T-cell (primary cell): ENCODE measurements at regions not wholly inside any gene's neighbourhood (a gene's known extent, or its start where the extent isn't known, plus 50 kb on each side); places are given as distances from the start of the nearest gene placed in this dataset.

ENCODE experiments used
- ATAC-seq, 4 experiments: fragments of 200-7000 bp in 3 of 4; fragments of 150-1000 bp in 1 of 4; cut with Tn5 transposase; replicated peaks in 1 of 4; 1 replicate in 3 of 4; 2 replicates in 1 of 4; pipeline ENCODE4 v1.10.0; 2021; ENCODE audit warnings: moderate library complexity in 3 of 4, mild to moderate bottlenecking in 2 of 4, moderate number of reproducible peaks in 1 of 4
- CTCF ChIA-PET, 2 donors: fragments of 300-600 bp; sonication (Branson Sonifier 250); formaldehyde crosslinking; loops; one replicate each; lab custom pipeline; 2022; ENCODE audit warnings: antibody characterized with exemption in 2 of 2; lab: Charles Lee
- POLR2A ChIA-PET, 2 donors: fragments of 300-600 bp; sonication (Branson Sonifier 250); formaldehyde crosslinking; loops; one replicate each; lab custom pipeline; 2022; ENCODE audit warnings: antibody characterized with exemption in 2 of 2; lab: Charles Lee
- DNase-seq, 35 experiments: peaks; one replicate each; pipeline versions ENCODE4 v3.0.0 to v3.0.0-alpha.2; 2013 to 2023
- H3K27ac ChIP-seq: one replicate; pipeline ENCODE4 v1.5.1; 2013; ENCODE audit warnings: low read length
- H3K27me3 ChIP-seq, 2 experiments: replicated peaks in 1 of 2; 1 replicate in 1 of 2; 2 replicates in 1 of 2; pipeline versions ENCODE4 v1.6.1 to v1.7.0; 2013; ENCODE audit warnings: low read length in 1 of 2, mixed read lengths in 1 of 2; ENCODE audit not compliant: control insufficient read depth in 2 of 2, insufficient read depth in 2 of 2; ENCODE audit errors: extremely low read depth in 1 of 2
- H3K36me3 ChIP-seq, 2 donors: 1 replicate in 1 of 2; 2 replicates in 1 of 2; pipeline versions ENCODE4 v1.6.1 to v1.7.0; 2013; ENCODE audit warnings: low read length in 1 of 2; ENCODE audit not compliant: control insufficient read depth in 2 of 2, insufficient read depth in 1 of 2; ENCODE audit errors: extremely low read depth in 1 of 2
- H3K4me1 ChIP-seq, 2 experiments: 1 replicate in 1 of 2; 2 replicates in 1 of 2; pipeline versions ENCODE4 v1.6.1 to v1.7.0; 2013; ENCODE audit warnings: low read length in 2 of 2, mixed read lengths in 1 of 2; ENCODE audit not compliant: insufficient read depth in 2 of 2, control insufficient read depth in 1 of 2; ENCODE audit errors: extremely low read depth in 1 of 2
- H3K4me3 ChIP-seq, 2 donors: 1 replicate in 1 of 2; 2 replicates in 1 of 2; pipeline versions ENCODE4 v1.5.1 to v1.7.0; 2013; ENCODE audit warnings: mild to moderate bottlenecking in 2 of 2, low read length in 1 of 2, moderate library complexity in 1 of 2; ENCODE audit not compliant: control insufficient read depth in 1 of 2; ENCODE audit errors: extremely low read depth in 1 of 2
- H3K9me3 ChIP-seq: 2 replicates; pipeline ENCODE4 v1.7.0; 2013
- H3K27ac Mint-ChIP-seq, 2 donors: one replicate each; pipeline ENCODE4 v1.8.0; 2020 to 2021; ENCODE audit warnings: mild to moderate bottlenecking in 2 of 2, mixed read lengths in 2 of 2
- H3K27me3 Mint-ChIP-seq, 2 donors: one replicate each; pipeline ENCODE4 v1.8.0; 2021 to 2022; ENCODE audit warnings: mixed read lengths in 2 of 2
- H3K36me3 Mint-ChIP-seq: one replicate; pipeline ENCODE4 v1.8.0; 2021; ENCODE audit warnings: mixed read lengths
- H3K4me1 Mint-ChIP-seq, 3 donors: one replicate each; pipeline ENCODE4 v1.8.0; 2020 to 2022; ENCODE audit warnings: mixed read lengths in 3 of 3, mild to moderate bottlenecking in 1 of 3
- H3K4me3 Mint-ChIP-seq, 3 donors: one replicate each; pipeline ENCODE4 v1.8.0; 2020 to 2022; ENCODE audit warnings: mild to moderate bottlenecking in 3 of 3, mixed read lengths in 3 of 3, moderate library complexity in 3 of 3
- H3K9me3 Mint-ChIP-seq, 3 donors: one replicate each; pipeline ENCODE4 v1.8.0; 2020 to 2022; ENCODE audit warnings: mixed read lengths in 3 of 3
- WGBS: methylation state at CpG from one replicate; pipeline ENCODE4 v1.1.5; 2013; ENCODE audit warnings: missing lambda C conversion rate; ENCODE audit not compliant: insufficient coverage; 5-methylcytosine and 5-hydroxymethylcytosine counted together

DNA sequence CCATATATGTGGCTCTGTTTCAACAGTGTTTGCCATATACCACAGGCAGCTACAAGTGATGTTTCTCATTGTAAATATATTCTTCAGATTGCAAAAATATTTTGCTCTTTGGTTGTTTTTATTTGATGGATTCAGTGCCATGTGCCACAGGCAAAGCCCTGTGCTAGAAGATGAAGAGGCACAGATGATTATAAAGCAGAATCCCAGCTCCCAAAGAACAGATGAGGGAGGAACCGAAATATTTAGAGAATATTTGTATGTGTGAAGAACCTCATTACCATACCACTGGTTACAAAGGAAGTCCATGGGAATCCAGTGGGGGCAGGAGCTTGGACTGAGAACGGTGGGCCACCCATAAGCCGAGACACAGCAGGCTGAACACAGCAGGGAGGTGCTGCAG, 143.8 kb upstream of the NDUFV2 start:
- Histone ChIP-seq H3K27me3 (peaks cover 0 to 4% of the 10 kb centered on the region in 2 experiments), H3K4me3 (no peak overlapping the region), H3K9me3 (no peaks in the 10 kb centered on the region), H3K27ac (no peak overlapping the region), H3K4me1 (no peaks in the 10 kb centered on the region), H3K36me3 (no peaks in the 10 kb centered on the region)
- Mint-ChIP-seq H3K27ac (no peak overlapping the region), H3K4me1 (no peaks in the 10 kb centered on the region), H3K27me3 (peaks cover 7 to 8% of the 10 kb centered on the region in 2 donors), H3K4me3 (no peak overlapping the region), H3K9me3 (no peaks in the 10 kb centered on the region), H3K36me3 (no peaks in the 10 kb centered on the region)
- ChIA-PET CTCF (no interaction called here), POLR2A (no interaction called here)
- DNase-seq, result no peak
- no CpG with 5 or more reads among the region's 3 CpGs for WGBS
- ATAC-seq, result no peak

DNA sequence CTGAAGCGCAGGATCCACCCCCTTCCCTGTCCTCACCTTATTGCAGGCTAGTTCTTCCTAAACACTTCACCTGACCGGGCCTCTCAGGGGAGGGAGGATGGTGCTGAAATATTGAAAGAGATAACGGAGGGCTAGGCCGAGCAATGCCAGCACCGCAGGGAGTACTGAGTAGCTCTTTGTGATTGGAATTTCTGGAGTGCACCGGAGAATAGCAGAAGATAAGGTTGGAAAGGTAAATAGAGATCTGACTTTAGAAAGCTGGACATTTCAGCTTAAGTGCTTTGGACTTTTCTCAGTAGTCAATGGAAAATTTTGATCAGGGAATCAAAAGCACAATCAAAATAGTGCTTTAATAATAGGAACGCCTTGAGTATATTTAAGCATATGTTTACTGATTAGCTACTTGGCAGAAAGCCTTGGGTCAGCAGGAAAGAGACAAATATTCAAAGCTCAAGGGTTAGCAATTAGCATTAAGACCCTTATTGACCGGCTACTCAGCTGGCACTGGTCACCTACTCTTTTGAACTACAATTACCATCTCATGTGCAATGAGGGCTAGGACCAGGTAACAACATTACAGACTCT, 142.9 kb upstream of the NDUFV2 start:
- DNase-seq (no peak), ATAC-seq (no peak)
- Mint-ChIP-seq H3K4me1 (no peaks in the 10 kb centered on the region), H3K9me3 (no peaks in the 10 kb centered on the region), H3K27me3 (peaks cover 7 to 10% of the 10 kb centered on the region in 2 donors), H3K4me3 (no peak overlapping the region), H3K36me3 (no peaks in the 10 kb centered on the region), H3K27ac (no peak overlapping the region)
- H3K27ac ChIP-seq, result no peak overlapping the region
- POLR2A ChIA-PET, result no interaction called here
- no peaks in the 10 kb centered on the region for H3K36me3 ChIP-seq
- H3K4me1 ChIP-seq, result no peaks in the 10 kb centered on the region
- peaks cover 0 to 4% of the 10 kb centered on the region in 2 experiments for H3K27me3 ChIP-seq
- H3K9me3 ChIP-seq, result no peaks in the 10 kb centered on the region
- CTCF ChIA-PET, result no interaction called here
- no peak overlapping the region for H3K4me3 ChIP-seq
- WGBS, result 93% methylated on average over 2 of the region's 8 CpGs

DNA sequence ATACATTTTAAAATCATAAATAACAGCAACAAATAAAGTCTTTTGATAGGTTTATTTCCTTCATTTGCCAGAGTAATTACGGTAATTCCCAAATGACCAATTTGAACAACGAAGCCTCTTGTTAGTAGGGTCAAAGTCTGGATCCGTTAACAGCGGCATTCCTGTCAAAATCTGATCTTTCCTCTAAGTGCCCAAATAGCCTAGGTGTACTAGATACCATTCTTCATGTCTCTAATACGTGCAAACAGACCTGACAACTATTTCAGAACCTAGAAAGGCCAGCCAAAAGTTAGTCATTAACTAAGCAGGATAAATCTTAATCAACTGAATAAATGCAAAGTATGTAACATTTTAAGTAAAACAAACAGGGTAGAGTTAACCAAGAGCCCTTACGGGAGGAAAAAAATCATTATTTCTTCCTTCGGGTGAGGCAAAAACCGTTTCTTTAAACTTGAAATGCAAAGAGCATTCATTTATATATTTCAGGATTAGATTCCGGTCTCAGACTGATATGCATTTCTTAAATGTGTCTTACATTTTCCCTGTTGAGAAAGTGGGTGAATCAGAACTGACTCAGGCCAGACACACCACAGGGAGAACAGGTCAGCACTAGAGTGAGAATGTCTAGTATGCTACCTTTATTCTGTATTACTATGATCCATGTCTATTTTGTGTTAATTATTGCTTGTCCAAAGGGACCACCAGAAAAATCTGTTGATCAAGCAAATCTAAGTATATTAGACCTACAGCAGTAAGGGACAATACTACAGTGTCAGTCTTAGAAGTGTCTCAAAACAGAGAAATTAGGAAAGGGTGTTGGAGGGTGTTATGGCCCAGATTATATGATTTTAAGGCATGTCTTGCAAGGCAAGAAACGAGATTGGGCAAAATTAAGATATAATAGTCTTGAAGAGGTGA, 141.5 kb upstream of the NDUFV2 start:
- H3K9me3 Mint-ChIP-seq, result no peaks in the 10 kb centered on the region
- POLR2A ChIA-PET, result no interaction called here
- Histone ChIP-seq H3K9me3 (no peaks in the 10 kb centered on the region), H3K4me1 (no peaks in the 10 kb centered on the region), H3K27ac (no peak overlapping the region), H3K4me3 (no peak overlapping the region), H3K36me3 (no peaks in the 10 kb centered on the region), H3K27me3 (peaks cover 0 to 9% of the 10 kb centered on the region in 2 experiments)
- no peaks in the 10 kb centered on the region for H3K4me1 Mint-ChIP-seq
- DNase-seq, result no peak
- peaks cover 7 to 10% of the 10 kb centered on the region in 2 donors for H3K27me3 Mint-ChIP-seq
- WGBS, result 82% methylated on average over 5 of the region's 10 CpGs
- no peaks in the 10 kb centered on the region for H3K36me3 Mint-ChIP-seq
- no peak overlapping the region for H3K27ac Mint-ChIP-seq
- ATAC-seq, result no peak
- H3K4me3 Mint-ChIP-seq, result no peak overlapping the region
- CTCF ChIA-PET, result no interaction called here

DNA sequence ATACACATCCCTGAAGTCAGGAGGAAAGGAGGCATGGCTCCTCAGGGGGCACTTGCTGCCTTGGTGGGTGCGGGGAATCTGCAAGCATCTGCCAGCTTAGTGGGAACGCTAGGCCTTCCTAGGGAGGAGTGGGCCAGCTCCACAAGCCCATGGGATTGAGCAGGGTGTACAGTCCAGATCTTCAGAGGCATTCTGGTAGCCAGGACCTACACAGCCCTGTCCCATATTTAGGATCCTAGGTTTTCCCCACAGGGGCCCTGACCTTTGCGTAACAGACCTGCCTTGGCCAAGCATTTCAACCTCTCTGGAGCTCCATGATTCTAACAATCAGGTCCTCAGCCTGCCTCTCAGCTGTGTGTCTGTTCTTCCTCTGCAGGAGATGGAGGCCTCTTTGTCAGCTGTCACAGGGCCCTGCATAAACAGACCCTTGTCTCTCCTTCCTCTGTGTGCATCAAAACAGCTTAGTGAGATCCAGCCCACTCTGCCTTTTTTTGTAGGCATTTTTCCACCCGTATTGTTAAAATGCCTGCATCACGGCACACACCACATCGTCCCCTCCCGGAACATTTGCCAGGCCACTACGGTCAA, 140.2 kb upstream of the NDUFV2 start:
- DNase-seq, result no peak
- POLR2A ChIA-PET, result no interaction called here

DNA sequence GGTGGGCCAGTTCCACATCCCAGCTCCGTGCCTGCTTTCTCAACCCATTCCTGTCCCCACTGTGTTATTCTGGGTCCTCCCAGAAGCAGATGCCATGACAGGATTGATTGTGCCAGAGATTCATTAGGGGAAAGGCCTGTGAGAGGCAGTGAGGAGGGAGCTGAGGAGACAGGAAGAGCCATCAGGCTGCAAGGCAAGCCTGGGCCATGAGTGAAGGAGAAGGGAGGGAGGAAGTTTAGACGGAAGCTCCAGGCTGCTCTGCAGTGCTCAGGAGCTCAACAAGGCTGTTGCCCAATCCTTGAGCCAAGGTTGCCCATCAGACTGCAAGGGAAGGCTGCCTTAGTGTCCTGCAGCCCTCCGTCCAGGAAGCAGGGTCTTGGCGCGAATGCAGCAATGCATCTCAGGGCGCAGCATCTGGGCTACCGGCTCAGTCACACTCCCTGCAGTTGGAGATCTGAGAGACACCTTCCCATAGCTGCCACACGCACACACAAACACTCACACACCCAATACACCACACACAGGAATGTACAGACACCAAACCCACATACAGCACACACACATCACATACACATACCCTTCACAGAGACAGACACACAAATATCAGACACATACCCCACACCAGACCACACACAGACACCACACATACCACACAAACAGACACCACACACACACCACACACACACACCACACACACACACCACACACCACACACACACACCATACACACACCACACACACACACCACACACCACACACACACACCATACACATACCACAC, 139.5 kb upstream of the NDUFV2 start:
- H3K9me3 ChIP-seq, result no peaks in the 10 kb centered on the region
- no peaks in the 10 kb centered on the region for H3K4me1 ChIP-seq
- peaks cover 5 to 7% of the 10 kb centered on the region in 2 donors for H3K27me3 Mint-ChIP-seq
- 89% methylated on average over 7 of the region's 8 CpGs for WGBS
- no peak overlapping the region for H3K27ac ChIP-seq
- ATAC-seq, result no peak
- H3K4me3 Mint-ChIP-seq, result no peak overlapping the region
- CTCF ChIA-PET, result no interaction called here
- H3K4me3 ChIP-seq, result no peak overlapping the region
- no peak for DNase-seq
- no peak overlapping the region for H3K27ac Mint-ChIP-seq
- no peaks in the 10 kb centered on the region for H3K9me3 Mint-ChIP-seq
- H3K36me3 ChIP-seq, result no peaks in the 10 kb centered on the region
- H3K4me1 Mint-ChIP-seq, result no peaks in the 10 kb centered on the region
- no peaks in the 10 kb centered on the region for H3K36me3 Mint-ChIP-seq
- peaks cover 0 to 5% of the 10 kb centered on the region in 2 experiments for H3K27me3 ChIP-seq
- POLR2A ChIA-PET, result no interaction called here

More for the DNA sequence above, 140.2 kb upstream of the NDUFV2 start:
- H3K4me3 ChIP-seq, result no peak overlapping the region
- no peak for ATAC-seq
- Mint-ChIP-seq H3K36me3 (no peaks in the 10 kb centered on the region), H3K4me3 (no peak overlapping the region), H3K27me3 (peaks cover 5 to 7% of the 10 kb centered on the region in 2 donors), H3K4me1 (no peaks in the 10 kb centered on the region), H3K27ac (no peak overlapping the region), H3K9me3 (no peaks in the 10 kb centered on the region)
- WGBS, result 93% methylated on average over 8 of the region's 8 CpGs
- no peaks in the 10 kb centered on the region for H3K4me1 ChIP-seq
- no peaks in the 10 kb centered on the region for H3K36me3 ChIP-seq
- peaks cover 0 to 5% of the 10 kb centered on the region in 2 experiments for H3K27me3 ChIP-seq
- no peak overlapping the region for H3K27ac ChIP-seq
- CTCF ChIA-PET, result no interaction called here
- no peaks in the 10 kb centered on the region for H3K9me3 ChIP-seq

DNA sequence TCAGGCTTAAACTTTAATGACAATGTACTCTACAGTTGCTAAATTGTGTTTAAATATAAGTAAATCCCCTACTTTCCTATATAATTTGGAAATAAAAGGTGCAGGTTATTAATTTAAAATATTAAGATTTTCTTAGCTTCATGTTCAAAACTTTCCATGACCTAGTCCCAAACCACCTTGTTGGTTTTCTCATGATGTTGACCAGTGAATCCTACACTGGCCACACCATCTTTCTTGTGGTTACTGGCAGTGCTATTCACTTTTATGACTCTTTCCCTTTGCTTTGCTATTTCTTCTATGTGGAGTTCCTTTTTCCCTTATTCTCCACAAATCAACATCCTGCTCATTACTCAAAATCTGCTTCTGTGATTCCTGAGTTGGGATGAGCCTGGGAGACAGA, 138.6 kb upstream of the NDUFV2 start:
- Histone ChIP-seq H3K27me3 (peaks cover 0 to 6% of the 10 kb centered on the region in 2 experiments), H3K4me1 (no peaks in the 10 kb centered on the region), H3K4me3 (no peak overlapping the region), H3K9me3 (no peaks in the 10 kb centered on the region), H3K27ac (no peak overlapping the region), H3K36me3 (no peaks in the 10 kb centered on the region)
- ChIA-PET CTCF (no interaction called here), POLR2A (no interaction called here)
- no peak for DNase-seq
- Mint-ChIP-seq H3K9me3 (no peaks in the 10 kb centered on the region), H3K4me1 (no peaks in the 10 kb centered on the region), H3K4me3 (no peak overlapping the region), H3K36me3 (no peaks in the 10 kb centered on the region), H3K27me3 (peaks cover 0 to 2% of the 10 kb centered on the region in 2 donors), H3K27ac (no peak overlapping the region)
- no peak for ATAC-seq
